ENCODE measurements at regions not wholly inside any gene's neighbourhood (a gene's known extent, or its start where the extent isn't known, plus 50 kb on each side); places are given as distances from the start of the nearest gene placed in this dataset.

- TF ChIP-seq CTCF (IDR thresholded peaks at IDR 0.05) (no peak), POLR2A (IDR thresholded peaks at IDR 0.05) (no peak)
Observed at GRCh38 chr2:147782141-147782930, 62.5 kb upstream of the ACVR2A start.

Measured in Peyer's patch (tissue), 4 donors.